Mesenchymal stem cell (in vitro differentiated cells and primary cell): ENCODE measurements at regions not wholly inside any gene's neighbourhood (a gene's known extent, or its start where the extent isn't known, plus 50 kb on each side); places are given as distances from the start of the nearest gene placed in this dataset.

ENCODE experiments used
- DNase-seq: peaks from one replicate; pipeline ENCODE4 v3.0.0-alpha.2; 2013
- H2AFZ ChIP-seq: one replicate; pipeline ENCODE4 v1.6.1; 2013; ENCODE audit warnings: low read depth, mild to moderate bottlenecking, control low read depth, inconsistent platforms, low read length, moderate library complexity
- H2AK5ac ChIP-seq: 2 replicates; pipeline ENCODE4 v1.6.1; 2013; ENCODE audit warnings: low read length, moderate library complexity, mild to moderate bottlenecking, inconsistent platforms; ENCODE audit not compliant: severe bottlenecking
- H2BK120ac ChIP-seq: one replicate; pipeline ENCODE4 v1.6.1; 2013; ENCODE audit warnings: low read depth, mild to moderate bottlenecking, inconsistent platforms, low read length, moderate library complexity
- H2BK12ac ChIP-seq, 2 experiments: one replicate each; pipeline ENCODE4 v1.6.1; 2013; ENCODE audit warnings: inconsistent platforms in 2 of 2, low read length in 2 of 2, mild to moderate bottlenecking in 2 of 2, moderate library complexity in 2 of 2, control low read depth in 1 of 2
- H2BK15ac ChIP-seq: one replicate; pipeline ENCODE4 v1.6.1; 2013; ENCODE audit warnings: mild to moderate bottlenecking, low read depth, inconsistent platforms; ENCODE audit not compliant: poor library complexity, severe bottlenecking
- H2BK5ac ChIP-seq: 2 replicates; pipeline ENCODE4 v1.6.1; 2013; ENCODE audit warnings: low read depth, mild to moderate bottlenecking, low read length, control low read depth, inconsistent platforms; ENCODE audit not compliant: poor library complexity, severe bottlenecking
- H3K14ac ChIP-seq, 2 experiments: one replicate each; pipeline ENCODE4 v1.6.1; 2013; ENCODE audit warnings: inconsistent platforms in 2 of 2, low read length in 2 of 2, control low read depth in 1 of 2, mild to moderate bottlenecking in 1 of 2, moderate library complexity in 1 of 2
- H3K18ac ChIP-seq, 2 experiments: one replicate each; pipeline ENCODE4 v1.6.1; 2013; ENCODE audit warnings: inconsistent platforms in 2 of 2, low read length in 2 of 2, control low read depth in 1 of 2, low read depth in 1 of 2, mild to moderate bottlenecking in 1 of 2
- H3K23ac ChIP-seq, 2 experiments: one replicate each; pipeline ENCODE4 v1.6.1; 2013; ENCODE audit warnings: inconsistent platforms in 2 of 2, low read length in 2 of 2, mild to moderate bottlenecking in 2 of 2, moderate library complexity in 2 of 2, control low read depth in 1 of 2
- H3K27ac ChIP-seq: 2 replicates; pipeline ENCODE4 v1.5.1; 2013; ENCODE audit warnings: mild to moderate bottlenecking, moderate library complexity, low read length, control low read depth, inconsistent platforms; ENCODE audit not compliant: poor library complexity, severe bottlenecking
- H3K27me3 ChIP-seq, 2 experiments: 2 replicates each; pipeline versions ENCODE4 v1.6.1 to v1.7.0; 2013; ENCODE audit warnings: low read length in 2 of 2, mild to moderate bottlenecking in 2 of 2, moderate library complexity in 2 of 2, control low read depth in 1 of 2, inconsistent platforms in 1 of 2; ENCODE audit not compliant: control insufficient read depth in 1 of 2, insufficient read depth in 1 of 2
- H3K36me3 ChIP-seq, 2 experiments: 2 replicates each; pipeline versions ENCODE4 v1.6.1 to v1.7.0; 2013; ENCODE audit warnings: low read length in 2 of 2, control low read depth in 1 of 2, inconsistent platforms in 1 of 2, low read depth in 1 of 2, mild to moderate bottlenecking in 1 of 2; ENCODE audit not compliant: insufficient read depth in 2 of 2, control insufficient read depth in 1 of 2
- H3K4ac ChIP-seq, 2 experiments: one replicate each; pipeline ENCODE4 v1.6.1; 2013; ENCODE audit warnings: inconsistent platforms in 2 of 2, low read length in 2 of 2, mild to moderate bottlenecking in 2 of 2, moderate library complexity in 2 of 2, control low read depth in 1 of 2, low read depth in 1 of 2
- H3K4me1 ChIP-seq: 2 replicates; pipeline ENCODE4 v1.6.1; 2013; ENCODE audit warnings: low read depth, low read length, control low read depth; ENCODE audit not compliant: control insufficient read depth, insufficient read depth
- H3K4me2 ChIP-seq: 2 replicates; pipeline ENCODE4 v1.6.1; 2013; ENCODE audit warnings: low read length, mild to moderate bottlenecking, inconsistent platforms; ENCODE audit not compliant: poor library complexity, severe bottlenecking
- H3K4me3 ChIP-seq, 2 experiments: 2 replicates each; pipeline versions ENCODE4 v1.5.1 to v1.7.0; 2013; ENCODE audit warnings: low read length in 2 of 2, mild to moderate bottlenecking in 2 of 2, control low read depth in 1 of 2, low read depth in 1 of 2; ENCODE audit not compliant: insufficient read depth in 1 of 2
- H3K79me1 ChIP-seq: replicated peaks from 2 replicates; pipeline ENCODE4 v1.6.1; 2013; ENCODE audit warnings: mild to moderate bottlenecking, control low read depth, low read length, inconsistent platforms; ENCODE audit not compliant: poor library complexity, severe bottlenecking
- H3K9ac ChIP-seq: 2 replicates; pipeline ENCODE4 v1.7.0; 2013; ENCODE audit warnings: mild to moderate bottlenecking, low read length, moderate library complexity
- H3K9me3 ChIP-seq: 2 replicates; pipeline ENCODE4 v1.7.0; 2013; ENCODE audit warnings: mild to moderate bottlenecking, low read length; ENCODE audit not compliant: control insufficient read depth
- H4K8ac ChIP-seq: one replicate; pipeline ENCODE4 v1.6.1; 2013; ENCODE audit warnings: inconsistent platforms, mild to moderate bottlenecking, low read length, moderate library complexity
- H4K91ac ChIP-seq: one replicate; pipeline ENCODE4 v1.6.1; 2013; ENCODE audit warnings: mild to moderate bottlenecking, low read length, inconsistent platforms
- WGBS: methylation state at CpG from one replicate; pipeline ENCODE4 v1.1.7; 2013; ENCODE audit warnings: mixed read lengths; 5-methylcytosine and 5-hydroxymethylcytosine counted together

DNA sequence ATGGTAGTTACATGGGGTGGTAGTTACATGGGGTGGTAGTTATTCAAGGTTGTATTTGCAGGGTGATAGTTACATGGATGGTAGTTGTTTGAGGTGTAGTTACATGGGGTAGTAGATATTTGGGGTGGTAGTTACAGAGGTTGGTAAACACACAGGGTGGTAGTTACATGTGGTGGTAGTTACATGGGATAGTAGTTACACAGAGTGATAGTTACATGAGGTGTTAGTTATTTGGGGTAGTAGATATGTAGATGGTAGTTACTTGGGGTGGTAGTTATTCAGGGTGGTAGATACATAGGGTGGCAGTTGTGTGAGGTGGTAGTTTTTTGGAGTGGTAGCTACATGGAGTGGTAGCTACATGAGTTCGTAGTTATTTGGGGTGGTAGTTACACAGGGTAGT lies 221.3 kb upstream of the CST7 start:
- Histone ChIP-seq H2BK15ac (no peak overlapping the region), H3K27ac (no peak overlapping the region), H3K14ac (no peak overlapping the region), H3K79me1 (no peaks in the 10 kb centered on the region), H3K4me2 (no peak overlapping the region), H3K9me3 (no peaks in the 10 kb centered on the region), H2BK5ac (no peak overlapping the region), H4K91ac (no peak overlapping the region), H2AFZ (no peak overlapping the region), H3K9ac (no peak overlapping the region), H2AK5ac (no peak overlapping the region), H3K4me1 (peaks cover 2% of the 10 kb centered on the region), H2BK12ac (no peak overlapping the region), H4K8ac (no peak overlapping the region), H3K18ac (no peak overlapping the region), H3K4me3 (no peak overlapping the region), H3K27me3 (peaks cover 14 to 27% of the 10 kb centered on the region in 2 experiments), H3K36me3 (no peaks in the 10 kb centered on the region), H3K23ac (no peak overlapping the region), H2BK120ac (no peak overlapping the region), H3K4ac (no peak overlapping the region)
- DNase-seq = no peak
- 87% methylated on average over 1 of the region's 1 CpG for WGBS

DNA sequence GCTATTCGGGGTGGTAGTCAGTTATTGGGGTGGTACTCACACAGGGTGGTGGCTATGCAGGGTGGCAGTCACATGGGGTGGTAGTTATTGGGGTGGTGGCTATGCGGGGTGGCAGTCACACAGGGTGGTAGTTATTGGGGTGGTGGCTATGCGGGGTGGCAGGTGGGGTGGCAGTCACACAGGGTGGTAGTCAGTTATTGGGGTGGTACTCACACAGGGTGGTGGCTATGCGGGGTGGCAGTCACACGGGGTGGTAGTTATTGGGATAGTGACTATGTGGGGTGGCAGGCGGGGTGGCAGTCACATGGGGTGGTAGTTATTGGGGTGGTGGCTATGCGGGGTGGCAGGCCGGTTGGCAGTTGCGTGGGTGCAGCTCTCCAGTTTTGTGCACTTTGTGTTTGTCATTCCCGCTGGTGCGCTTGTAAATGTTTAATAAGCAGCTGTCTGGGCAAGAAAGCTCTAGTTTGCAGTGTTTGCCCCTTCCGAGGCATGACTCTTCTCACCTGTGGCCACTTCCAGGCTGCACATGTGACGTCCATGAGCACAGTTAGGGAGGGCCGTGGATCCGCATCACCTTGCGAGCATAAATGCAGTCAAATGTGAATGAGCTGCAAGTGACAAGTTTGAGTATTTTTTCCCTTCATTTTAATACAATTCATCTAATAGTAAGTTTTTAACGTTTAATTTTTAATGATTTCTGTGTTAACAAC lies 219.0 kb upstream of the CST7 start:
- no peak overlapping the region for H3K23ac ChIP-seq
- no peak overlapping the region for H2BK120ac ChIP-seq
- H3K4me1 ChIP-seq = peaks cover 8% of the 10 kb centered on the region
- no peak overlapping the region for H3K27ac ChIP-seq
- peaks cover 4 to 11% of the 10 kb centered on the region in 2 experiments for H3K27me3 ChIP-seq
- H3K4ac ChIP-seq = no peak overlapping the region
- H3K14ac ChIP-seq = no peak overlapping the region
- WGBS = 93% methylated on average over 13 of the region's 17 CpGs
- peaks cover 0 to 3% of the 10 kb centered on the region in 2 experiments for H3K36me3 ChIP-seq
- H2BK15ac ChIP-seq = no peak overlapping the region
- no peak overlapping the region for H2AFZ ChIP-seq
- DNase-seq = no peak
- no peaks in the 10 kb centered on the region for H3K79me1 ChIP-seq
- no peak overlapping the region for H4K91ac ChIP-seq
- no peak overlapping the region for H3K18ac ChIP-seq
- H3K4me3 ChIP-seq = no peak overlapping the region
- H2BK12ac ChIP-seq = no peak overlapping the region
- no peak overlapping the region for H3K9ac ChIP-seq
- no peak overlapping the region for H2AK5ac ChIP-seq
- H3K4me2 ChIP-seq = no peak overlapping the region
- H3K9me3 ChIP-seq = no peaks in the 10 kb centered on the region
- no peak overlapping the region for H2BK5ac ChIP-seq
- H4K8ac ChIP-seq = no peak overlapping the region

DNA sequence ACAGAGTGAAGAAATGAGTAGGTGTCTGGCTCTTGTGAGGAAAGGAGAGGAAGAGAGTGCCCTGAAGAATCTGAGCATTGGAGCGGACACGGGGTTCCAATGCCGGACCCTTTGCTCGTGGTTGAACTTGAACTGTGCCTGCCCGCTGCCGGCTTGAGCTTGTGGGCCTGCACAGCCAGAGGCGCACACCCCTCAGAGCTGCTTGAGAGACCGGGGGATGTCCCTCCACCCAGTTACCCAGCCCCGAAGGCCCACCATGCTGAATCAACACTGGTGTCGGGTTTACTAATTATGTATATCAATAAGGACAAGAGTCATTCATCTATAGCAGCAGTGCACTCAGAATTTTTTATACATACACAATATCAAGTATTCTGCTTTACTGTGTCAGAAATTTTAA lies 218.3 kb upstream of the CST7 start:
- no peak overlapping the region for H4K91ac ChIP-seq
- peaks cover 0 to 5% of the 10 kb centered on the region in 2 experiments for H3K27me3 ChIP-seq
- no peak overlapping the region for H4K8ac ChIP-seq
- H2BK15ac ChIP-seq = no peak overlapping the region
- no peak overlapping the region for H3K4me3 ChIP-seq
- no peak overlapping the region for H2AFZ ChIP-seq
- DNase-seq = no peak
- no peak overlapping the region for H2BK5ac ChIP-seq
- H3K27ac ChIP-seq = no peak overlapping the region
- no peak overlapping the region for H2AK5ac ChIP-seq
- H3K79me1 ChIP-seq = no peaks in the 10 kb centered on the region
- peaks cover 0 to 3% of the 10 kb centered on the region in 2 experiments for H3K36me3 ChIP-seq
- H3K4ac ChIP-seq = no peak overlapping the region
- H3K14ac ChIP-seq = no peak overlapping the region
- H3K4me2 ChIP-seq = no peak overlapping the region
- H3K4me1 ChIP-seq = peaks cover 8% of the 10 kb centered on the region
- 96% methylated on average over 7 of the region's 10 CpGs for WGBS
- H3K9me3 ChIP-seq = no peaks in the 10 kb centered on the region
- no peak overlapping the region for H3K23ac ChIP-seq
- no peak overlapping the region for H2BK120ac ChIP-seq
- H3K18ac ChIP-seq = no peak overlapping the region
- no peak overlapping the region for H2BK12ac ChIP-seq
- no peak overlapping the region for H3K9ac ChIP-seq

- Histone ChIP-seq H3K27ac (no peak overlapping the region), H3K36me3 (peaks cover 0 to 3% of the 10 kb centered on the region in 2 experiments), H4K8ac (no peak overlapping the region), H3K4me2 (no peak overlapping the region), H3K79me1 (no peaks in the 10 kb centered on the region), H3K23ac (no peak overlapping the region), H2BK120ac (no peak overlapping the region), H3K4me3 (no peak overlapping the region), H3K9me3 (no peaks in the 10 kb centered on the region), H2BK5ac (no peak overlapping the region), H2BK15ac (no peak overlapping the region), H4K91ac (no peak overlapping the region), H3K14ac (no peak overlapping the region), H2AFZ (no peak overlapping the region), H2AK5ac (no peak overlapping the region), H3K4ac (no peak overlapping the region), H3K18ac (no peak overlapping the region), H3K4me1 (peaks cover 9% of the 10 kb centered on the region), H3K27me3 (peaks cover 0 to 5% of the 10 kb centered on the region in 2 experiments), H2BK12ac (no peak overlapping the region), H3K9ac (no peak overlapping the region)
- WGBS = 95% methylated on average over 9 of the region's 10 CpGs
- DNase-seq = no peak
Observed at GRCh38 chr20:24731312-24731711, 217.8 kb upstream of the CST7 start.
